OCI-LY1 (cell line): ENCODE measurements at regions not wholly inside any gene's neighbourhood (a gene's known extent, or its start where the extent isn't known, plus 50 kb on each side); places are given as distances from the start of the nearest gene placed in this dataset.

Experiments
- CTCF ChIP-seq: fragments of 200-600 bp; sonication (generic), shearing (Covaris generic); IDR thresholded peaks from 2 replicates; pipeline ENCODE4 v1.5.1; 2017; ENCODE audit warnings: mild to moderate bottlenecking, antibody characterized with exemption, low read length, moderate library complexity, mixed read lengths
- EZH2 ChIP-seq: fragments of 200-600 bp; sonication (generic), shearing (Covaris generic); IDR thresholded peaks from 2 replicates; pipeline ENCODE4 v1.8.0; 2017; ENCODE audit warnings: borderline replicate concordance, mixed run types, mild to moderate bottlenecking, antibody characterized with exemption, low read length, moderate library complexity, mixed read lengths

GRCh38 chr2:76120176-76120575 is 409.5 kb upstream of the GCFC2 start:
- TF ChIP-seq EZH2: no peak
- TF ChIP-seq CTCF: no peak
